Glomerular endothelial cell (primary cell): ENCODE measurements at regions not wholly inside any gene's neighbourhood (a gene's known extent, or its start where the extent isn't known, plus 50 kb on each side); places are given as distances from the start of the nearest gene placed in this dataset.

Source experiments
- DNase-seq: peaks from one replicate; pipeline ENCODE4 v3.0.0-alpha.2; 2011; ENCODE audit warnings: low read depth, low spot score; ENCODE audit errors: extremely low read depth

- no peak for DNase-seq
These were observed 402.6 kb downstream of the TTLL7 start for GRCh38 chr1:83596331-83596730.

- DNase-seq, result no peak
These were observed 405.9 kb downstream of the TTLL7 start for GRCh38 chr1:83593073-83593472.

GRCh38 chr1:83588140-83588539 lies 410.8 kb downstream of the TTLL7 start:
- DNase-seq, result no peak

GRCh38 chr1:83583351-83584014 lies 415.4 kb downstream of the TTLL7 start:
- DNase-seq, result no peak

GRCh38 chr1:83581747-83582146 lies 417.2 kb downstream of the TTLL7 start:
- DNase-seq, result no peak

GRCh38 chr1:83574791-83575190 lies 424.1 kb downstream of the TTLL7 start:
- no peak for DNase-seq

GRCh38 chr1:83573776-83574175 lies 425.2 kb downstream of the TTLL7 start:
- no peak for DNase-seq

- no peak for DNase-seq
These were observed 427.4 kb downstream of the TTLL7 start for GRCh38 chr1:83571536-83571935.

- DNase-seq, result no peak
These were observed 437.6 kb downstream of the TTLL7 start for GRCh38 chr1:83561346-83561745.

- no peak for DNase-seq
These were observed 439.6 kb downstream of the TTLL7 start for GRCh38 chr1:83559129-83559840.

GRCh38 chr1:83555871-83556270 lies 443.1 kb downstream of the TTLL7 start:
- no peak for DNase-seq

- no peak for DNase-seq
These were observed 444.8 kb downstream of the TTLL7 start for GRCh38 chr1:83554174-83554573.

GRCh38 chr1:83552820-83553219 lies 446.1 kb downstream of the TTLL7 start:
- DNase-seq, result no peak

GRCh38 chr1:83548311-83548710 lies 450.6 kb downstream of the TTLL7 start:
- no peak for DNase-seq

GRCh38 chr1:83547901-83548300 lies 451.0 kb downstream of the TTLL7 start:
- DNase-seq, result no peak

GRCh38 chr1:83546874-83547273 lies 452.1 kb downstream of the TTLL7 start:
- DNase-seq, result no peak

GRCh38 chr1:83545066-83545862 lies 453.7 kb downstream of the TTLL7 start:
- DNase-seq, result no peak

GRCh38 chr1:83543222-83543973 lies 455.5 kb downstream of the TTLL7 start:
- no peak for DNase-seq

- no peak for DNase-seq
These were observed 467.2 kb downstream of the TTLL7 start for GRCh38 chr1:83531521-83532309.

- DNase-seq, result no peak
These were observed 468.4 kb downstream of the TTLL7 start for GRCh38 chr1:83530506-83530905.
